ENCODE measurements at regions not wholly inside any gene's neighbourhood (a gene's known extent, or its start where the extent isn't known, plus 50 kb on each side); places are given as distances from the start of the nearest gene placed in this dataset.

DNA sequence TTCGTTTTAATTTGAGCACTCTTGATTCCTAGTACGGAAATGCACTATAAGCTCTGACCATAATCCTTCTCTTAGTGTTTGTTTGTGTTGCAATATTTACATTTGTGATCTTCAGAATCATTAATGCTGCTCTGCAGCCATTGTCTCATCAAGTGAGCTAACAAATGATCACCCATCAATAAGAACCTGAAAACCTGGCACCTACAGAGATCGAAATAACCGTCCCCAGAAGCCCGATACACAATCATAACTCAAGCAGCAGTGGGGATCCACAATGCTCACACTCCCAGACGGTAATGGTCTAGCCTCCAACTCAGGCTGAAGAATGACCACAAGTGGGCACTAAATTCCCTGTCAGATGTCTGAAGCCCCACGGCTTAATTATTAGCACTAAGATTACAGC lies 156.0 kb upstream of the NFE2L3 start:
- DNase-seq (ENCODE audit: low read depth) = no peak

DNA sequence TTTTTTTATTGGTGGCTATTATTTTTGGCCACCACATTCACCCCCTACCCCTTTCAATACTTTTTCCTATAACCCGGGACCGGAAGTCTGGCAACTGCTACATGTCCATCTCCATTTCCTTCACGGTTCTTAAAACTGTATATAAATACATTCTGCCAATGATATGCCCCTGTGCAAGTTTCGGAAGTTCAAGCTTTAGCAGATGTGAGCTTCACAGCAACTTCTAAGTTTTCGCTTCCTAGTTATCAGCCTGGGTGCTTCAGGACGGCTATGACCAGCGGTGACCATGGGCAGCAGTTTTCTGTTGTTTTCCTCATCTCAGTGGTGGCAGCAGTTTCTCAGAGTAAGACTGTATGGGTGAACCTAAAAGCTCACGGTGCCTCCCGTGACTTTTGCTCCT lies 153.5 kb upstream of the NFE2L3 start:
- no peak for DNase-seq (ENCODE audit: low read depth)

DNA sequence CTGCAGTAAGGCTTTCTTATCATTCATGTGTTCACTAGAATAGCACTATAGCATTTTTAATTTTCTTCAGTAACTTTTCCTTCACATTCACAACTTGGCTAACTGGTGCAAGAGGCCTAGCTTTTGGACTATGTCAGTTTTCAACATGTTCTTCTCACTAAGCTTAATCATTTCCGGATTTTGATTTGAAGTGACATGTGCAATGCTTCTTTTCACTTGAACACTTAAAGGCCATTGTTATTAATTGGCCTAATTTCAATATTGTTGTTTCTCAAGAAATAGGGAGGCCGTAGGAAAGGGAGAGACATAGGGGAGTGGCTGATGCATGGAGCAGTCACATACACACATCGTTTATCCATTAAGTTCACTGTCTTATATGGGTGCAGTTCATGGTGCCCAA lies 151.2 kb upstream of the NFE2L3 start:
- no peak for DNase-seq (ENCODE audit: low read depth)

- no peak for DNase-seq (ENCODE audit: low read depth)
Observed at GRCh38 chr7:26001662-26002244, 150.2 kb upstream of the NFE2L3 start.

GRCh38 chr7:26005683-26006410 lies 146.2 kb upstream of the NFE2L3 start:
- DNase-seq (ENCODE audit: low read depth) = no peak

DNA sequence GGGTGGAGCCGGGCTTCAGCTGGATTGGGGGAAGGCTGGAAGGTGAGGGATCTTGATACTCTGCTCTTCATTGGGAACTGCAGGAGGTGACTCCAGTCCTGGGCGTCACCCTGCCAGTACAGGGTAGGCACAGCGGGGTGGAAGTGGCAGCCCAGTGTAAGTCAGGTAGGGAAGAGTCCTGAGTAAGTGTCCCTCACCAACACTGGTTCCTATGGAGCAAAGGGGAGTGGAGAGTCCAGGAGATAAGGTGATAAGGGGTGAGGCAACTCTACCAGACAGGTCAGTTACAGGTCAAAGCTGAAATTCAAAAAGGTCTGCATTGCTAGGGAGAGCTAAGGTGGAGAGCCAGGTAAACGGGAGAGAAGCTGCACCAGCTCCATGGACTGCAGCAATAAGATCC lies 145.6 kb upstream of the NFE2L3 start:
- no peak for DNase-seq (ENCODE audit: low read depth)

- no peak for DNase-seq (ENCODE audit: low read depth)
Observed at GRCh38 chr7:26007510-26007909, 144.5 kb upstream of the NFE2L3 start.

GRCh38 chr7:26008428-26008827 lies 143.6 kb upstream of the NFE2L3 start:
- DNase-seq (ENCODE audit: low read depth) = no peak

DNA sequence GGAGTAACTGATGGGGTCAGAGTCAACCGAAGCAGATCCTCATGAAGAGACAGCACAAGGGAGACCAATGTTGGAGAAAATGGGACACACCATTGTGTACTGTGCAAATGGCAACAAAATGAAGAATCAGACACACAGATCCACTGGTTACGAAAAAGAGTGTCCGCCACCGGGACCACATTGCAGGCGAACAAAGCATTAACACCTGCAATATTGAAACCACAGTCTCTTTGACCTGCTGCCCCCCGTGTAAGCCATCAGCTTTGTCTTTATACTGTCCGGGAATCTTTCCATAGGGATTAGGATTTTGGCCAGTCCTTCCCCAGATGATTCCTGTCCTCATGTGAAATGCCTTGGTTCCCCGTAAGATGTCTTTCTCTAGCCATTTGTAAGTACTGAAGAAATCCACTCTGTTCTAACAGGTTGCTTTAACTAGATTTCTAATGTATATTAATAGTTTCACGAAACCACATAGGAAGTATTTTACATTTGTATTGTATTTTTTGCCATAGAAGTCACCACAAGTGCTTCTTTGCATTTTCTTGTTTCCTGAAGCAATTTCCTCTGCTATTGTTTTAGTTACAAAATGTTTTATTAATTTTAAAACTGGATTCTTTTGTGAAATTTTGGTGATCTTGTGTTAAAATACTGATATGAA lies 140.8 kb upstream of the NFE2L3 start:
- no peak for DNase-seq (ENCODE audit: low read depth)

DNA sequence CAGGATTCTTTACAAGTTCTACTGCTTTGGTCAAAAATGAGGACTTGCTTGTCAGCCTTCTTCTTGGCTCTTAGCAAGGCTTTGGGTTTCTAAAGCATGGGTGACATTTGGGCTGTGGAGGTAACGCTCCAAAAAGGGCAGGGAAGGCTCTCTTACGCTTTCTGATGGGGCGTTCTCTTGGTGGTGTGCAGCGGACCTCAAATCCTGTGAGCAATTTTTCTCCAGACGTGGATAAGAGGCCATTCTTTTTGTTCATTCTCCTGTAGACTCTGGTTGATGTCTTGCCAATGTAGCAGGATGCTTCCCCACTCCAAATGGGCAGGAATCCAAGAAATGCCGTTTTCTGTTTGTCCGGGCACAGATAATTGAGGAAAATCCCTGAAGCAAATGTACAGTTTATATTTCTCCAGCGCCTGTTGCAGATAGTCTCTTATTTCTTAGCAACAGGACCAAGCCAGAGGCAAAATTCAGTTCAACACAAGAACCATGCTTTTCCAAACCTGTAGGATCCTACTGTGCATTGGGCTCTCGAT lies 138.4 kb upstream of the NFE2L3 start:
- no peak for DNase-seq (ENCODE audit: low read depth)

DNA sequence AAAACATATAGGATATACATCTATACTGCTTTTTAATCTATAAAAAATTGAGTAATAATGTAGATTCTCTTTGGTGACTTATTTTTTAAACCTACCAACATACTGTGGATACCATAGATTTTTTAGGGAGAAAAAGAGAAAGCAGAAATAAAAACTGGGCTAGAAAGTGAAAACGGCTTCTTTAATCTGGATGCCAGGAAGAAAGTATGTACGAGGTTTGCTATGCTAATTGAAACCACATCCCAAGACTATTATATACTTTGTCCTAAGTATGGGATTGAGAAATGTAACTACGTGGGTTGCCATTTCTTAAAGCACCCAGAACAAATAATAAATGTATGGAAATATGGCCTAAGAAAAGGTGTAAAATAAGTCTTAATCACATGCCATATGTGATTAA lies 129.0 kb upstream of the NFE2L3 start:
- DNase-seq (ENCODE audit: low read depth) = no peak

DNA sequence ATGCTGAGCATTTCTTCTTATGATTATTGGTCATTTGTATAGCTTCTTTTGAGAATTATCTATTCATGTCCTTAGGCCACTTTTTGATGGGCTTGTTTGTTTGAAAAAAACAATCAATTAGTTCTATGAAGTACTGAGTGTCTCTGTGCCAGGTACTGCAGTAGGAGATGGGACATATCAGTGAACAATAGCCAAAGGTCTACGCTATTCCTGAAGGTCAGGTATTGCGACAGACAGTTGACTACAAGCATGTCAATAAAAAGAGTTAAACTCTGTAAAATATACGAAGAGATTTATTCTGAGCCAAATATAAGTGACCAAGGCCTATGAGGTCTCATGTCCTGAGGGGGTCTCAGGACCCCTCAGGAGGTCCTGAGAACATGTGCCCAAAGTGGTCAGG lies 122.1 kb upstream of the NFE2L3 start:
- no peak for DNase-seq (ENCODE audit: low read depth)

DNA sequence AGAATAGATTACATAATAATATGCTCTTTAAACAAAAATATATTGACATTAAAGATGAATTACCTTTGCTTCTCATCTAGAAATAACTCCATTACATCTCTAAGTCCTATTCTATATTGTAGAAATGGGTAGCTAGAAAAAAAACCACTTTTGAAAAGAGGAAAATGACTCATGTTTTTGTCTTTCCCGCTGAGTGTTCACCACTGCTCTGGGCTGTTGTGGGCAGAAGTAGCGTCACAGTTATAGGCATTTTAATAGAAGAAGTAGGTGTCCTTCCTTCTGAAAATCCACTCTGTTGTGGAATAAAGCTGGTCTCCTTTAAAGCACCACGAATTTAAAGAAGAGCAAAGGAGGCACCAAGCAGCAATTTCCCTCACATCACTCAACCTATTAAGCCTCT lies 117.6 kb upstream of the NFE2L3 start:
- DNase-seq (ENCODE audit: low read depth) = no peak

GRCh38 chr7:26035552-26035951 lies 116.4 kb upstream of the NFE2L3 start:
- DNase-seq (ENCODE audit: low read depth) = no peak

- no peak for DNase-seq (ENCODE audit: low read depth)
Observed at GRCh38 chr7:26036092-26036491, 115.9 kb upstream of the NFE2L3 start.

GRCh38 chr7:26038201-26038990 lies 113.6 kb upstream of the NFE2L3 start:
- no peak for DNase-seq (ENCODE audit: low read depth)

- no peak for DNase-seq (ENCODE audit: low read depth)
Observed at GRCh38 chr7:26040085-26040484, 111.9 kb upstream of the NFE2L3 start.

DNA sequence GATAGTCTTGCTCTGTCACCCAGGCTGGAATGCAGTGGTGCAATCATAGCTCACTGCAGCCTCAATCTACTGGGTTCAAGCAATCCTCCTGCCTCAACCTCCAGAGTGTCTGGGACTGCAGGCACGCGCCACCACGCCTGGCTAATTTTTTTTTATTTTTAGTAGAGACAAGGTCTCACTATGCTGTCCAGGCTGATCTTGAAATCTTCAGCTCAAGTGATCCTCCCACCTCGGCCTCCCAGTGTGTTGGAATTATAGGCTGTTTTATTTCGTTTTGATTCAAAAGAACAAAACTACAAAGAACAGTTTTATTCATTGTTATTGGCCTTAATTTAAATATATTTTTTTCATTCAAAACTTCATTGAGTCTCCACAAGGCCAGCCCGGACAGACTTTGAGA lies 109.8 kb upstream of the NFE2L3 start:
- DNase-seq (ENCODE audit: low read depth) = no peak

DNA sequence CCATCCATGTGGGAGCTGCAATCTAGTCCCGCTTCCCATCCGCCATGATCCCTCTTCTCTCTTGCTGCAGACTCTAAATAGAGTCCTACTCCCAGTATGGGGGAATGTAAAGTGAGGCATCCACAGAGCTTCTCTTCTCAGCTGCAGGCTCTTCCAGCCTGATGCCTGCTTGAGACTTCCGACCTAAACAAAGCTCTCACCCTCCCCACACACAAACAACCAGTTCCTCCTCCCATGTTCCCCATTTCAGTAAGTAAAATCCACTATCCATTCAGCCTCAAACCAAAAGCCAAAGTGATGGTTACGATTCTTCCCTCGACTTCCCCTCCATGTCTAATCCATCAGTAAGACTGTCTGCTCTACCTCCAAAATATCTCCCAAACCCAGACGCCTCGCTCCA lies 108.2 kb upstream of the NFE2L3 start:
- no peak for DNase-seq (ENCODE audit: low read depth)

GRCh38 chr7:26044320-26044719 lies 107.7 kb upstream of the NFE2L3 start:
- no peak for DNase-seq (ENCODE audit: low read depth)

GRCh38 chr7:26046150-26046549 lies 105.8 kb upstream of the NFE2L3 start:
- no peak for DNase-seq (ENCODE audit: low read depth)

DNA sequence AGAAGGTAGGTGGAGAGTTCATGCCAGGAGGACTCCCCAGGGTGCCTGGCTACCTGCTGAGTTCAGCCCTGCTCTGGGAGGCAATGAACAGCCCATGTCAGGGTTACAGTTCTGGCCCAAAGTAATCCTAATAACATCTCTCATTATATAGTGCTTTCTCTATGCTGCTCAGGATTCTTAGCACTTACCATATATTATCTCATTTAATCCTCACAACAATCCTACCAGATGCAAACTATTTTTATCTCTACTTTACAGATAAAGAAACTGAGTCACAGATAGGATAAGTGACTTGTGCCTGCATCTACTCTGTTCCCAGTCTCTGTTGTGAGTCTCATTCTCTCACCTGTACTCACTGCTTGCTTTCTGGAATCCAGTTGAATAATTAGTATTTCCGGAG lies 105.1 kb upstream of the NFE2L3 start:
- DNase-seq (ENCODE audit: low read depth) = no peak

GRCh38 chr7:26048663-26049062 lies 103.3 kb upstream of the NFE2L3 start:
- DNase-seq (ENCODE audit: low read depth) = no peak

Data from stimulated activated CD8-positive, alpha-beta memory T cell treated with anti-CD3 and anti-CD28 coated beads, Interleukin-7, amount 100 ng/mL, for 24 hours (primary cell).